GM21381 (cell line): ENCODE measurements at regions not wholly inside any gene's neighbourhood (a gene's known extent, or its start where the extent isn't known, plus 50 kb on each side); places are given as distances from the start of the nearest gene placed in this dataset.
A peak's percentile ranks its signal among the peaks of the same experiment; 100 is the strongest.
"Not testable (repeated sequence)": the region's sequence is repeated elsewhere in the genome, so short reads cannot be mapped to it uniquely, and the experiment has no call there.

Experiments used
- ATAC-seq: cut with Tn5 transposase; IDR thresholded peaks from one replicate; pipeline ENCODE4 v1.9.1; 2021; ENCODE audit warnings: mild to moderate bottlenecking, moderate library complexity; ENCODE audit not compliant: unreplicated experiment

GRCh38 chr4:53721263-53721662 lies 130.0 kb upstream of the LNX1 start:
- ATAC-seq: no peak

GRCh38 chr4:53720776-53721175 lies 129.5 kb upstream of the LNX1 start:
- no peak for ATAC-seq

GRCh38 chr4:53717064-53717549 lies 125.8 kb upstream of the LNX1 start:
- no peak for ATAC-seq

GRCh38 chr4:53716471-53717063 lies 125.3 kb upstream of the LNX1 start:
- no peak for ATAC-seq

- ATAC-seq: no peak
These were observed 124.7 kb upstream of the LNX1 start for GRCh38 chr4:53716011-53716410.

GRCh38 chr4:53714236-53715140 lies 123.2 kb upstream of the LNX1 start:
- no peak for ATAC-seq

GRCh38 chr4:53713767-53714166 lies 122.5 kb upstream of the LNX1 start:
- ATAC-seq: no peak

- no peak for ATAC-seq
These were observed 122.0 kb upstream of the LNX1 start for GRCh38 chr4:53713296-53713695.

- ATAC-seq: no peak
These were observed 121.2 kb upstream of the LNX1 start for GRCh38 chr4:53712408-53713020.

- ATAC-seq: no peak
These were observed 120.6 kb upstream of the LNX1 start for GRCh38 chr4:53711926-53712325.

GRCh38 chr4:53709693-53710092 lies 118.4 kb upstream of the LNX1 start:
- ATAC-seq: no peak

- ATAC-seq: no peak
These were observed 116.2 kb upstream of the LNX1 start for GRCh38 chr4:53707491-53707890.

GRCh38 chr4:53706422-53707032 lies 115.2 kb upstream of the LNX1 start:
- no peak for ATAC-seq

GRCh38 chr4:53705972-53706371 lies 114.7 kb upstream of the LNX1 start:
- ATAC-seq: no peak

GRCh38 chr4:53705151-53705764 lies 114.0 kb upstream of the LNX1 start:
- ATAC-seq: no peak

- ATAC-seq: no peak
These were observed 113.0 kb upstream of the LNX1 start for GRCh38 chr4:53704329-53704728.

GRCh38 chr4:53703267-53703655 lies 112.0 kb upstream of the LNX1 start:
- no peak for ATAC-seq

GRCh38 chr4:53702334-53703266 lies 111.3 kb upstream of the LNX1 start:
- ATAC-seq: peak; percentile 81

GRCh38 chr4:53701260-53701659 lies 110.0 kb upstream of the LNX1 start:
- not testable (repeated sequence) for ATAC-seq

- not testable (repeated sequence) for ATAC-seq
These were observed 108.0 kb upstream of the LNX1 start for GRCh38 chr4:53699310-53699709.
